ENCODE measurements at regions not wholly inside any gene's neighbourhood (a gene's known extent, or its start where the extent isn't known, plus 50 kb on each side); places are given as distances from the start of the nearest gene placed in this dataset.
"Not testable (repeated sequence)": the region's sequence is repeated elsewhere in the genome, so short reads cannot be mapped to it uniquely, and the experiment has no call there.

DNA sequence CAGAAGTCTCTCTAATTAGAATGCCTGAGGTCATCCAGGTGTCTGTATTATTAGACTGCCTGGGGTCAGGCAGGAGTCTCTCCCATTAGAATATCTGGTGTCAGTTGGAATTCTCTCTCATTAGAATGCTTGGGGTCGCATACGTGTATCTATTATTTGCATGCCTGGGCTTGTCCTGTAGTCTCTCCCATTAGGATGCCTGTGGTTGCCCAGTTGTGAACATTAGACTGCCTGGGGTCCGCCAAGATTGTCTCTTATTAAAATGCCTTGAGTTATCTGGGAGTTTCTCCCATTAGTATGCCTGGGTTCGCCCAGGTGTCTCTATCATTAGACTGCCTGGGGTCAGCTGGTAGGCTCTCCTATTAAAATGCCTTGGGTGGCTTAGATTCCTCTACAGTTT, 1494.7 kb downstream of the UQCRFS1 start:
- Histone ChIP-seq H3K9ac (no peak overlapping the region), H3K36me3 (no peaks in the 10 kb centered on the region), H3K4me3 (no peak overlapping the region), H4K20me1 (no peaks in the 10 kb centered on the region), H3K27ac (no peak overlapping the region), H3K4me2 (no peak overlapping the region), H3K27me3 (no peaks in the 10 kb centered on the region), H3K9me3 (peaks cover 8% of the 10 kb centered on the region; the same call in 1 of the 2 replicates), H3K4me1 (no peaks in the 10 kb centered on the region)
- TF ChIP-seq Cebpa-rat (IDR thresholded peaks at IDR 0.05), result no peak

DNA sequence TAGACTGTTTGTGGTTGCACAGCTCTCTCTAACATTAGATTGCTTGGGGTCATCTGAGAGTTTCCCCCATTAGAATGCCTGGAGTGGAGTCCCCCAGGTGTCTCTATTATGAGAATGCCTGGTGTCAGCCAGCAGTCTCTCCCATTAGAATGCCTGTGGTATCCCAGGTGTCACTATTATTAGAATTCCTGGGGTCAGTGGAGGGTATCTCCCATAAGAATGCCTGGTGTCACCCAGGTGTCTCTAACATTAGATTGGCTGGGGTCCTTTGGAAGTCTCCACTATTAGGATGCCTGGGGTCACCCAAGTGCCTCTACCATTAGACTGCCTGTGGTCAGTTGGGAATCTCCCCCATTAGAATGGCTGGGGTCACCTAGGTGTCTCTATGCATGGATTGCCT, 1495.1 kb downstream of the UQCRFS1 start:
- H3K9ac ChIP-seq, result no peak overlapping the region

DNA sequence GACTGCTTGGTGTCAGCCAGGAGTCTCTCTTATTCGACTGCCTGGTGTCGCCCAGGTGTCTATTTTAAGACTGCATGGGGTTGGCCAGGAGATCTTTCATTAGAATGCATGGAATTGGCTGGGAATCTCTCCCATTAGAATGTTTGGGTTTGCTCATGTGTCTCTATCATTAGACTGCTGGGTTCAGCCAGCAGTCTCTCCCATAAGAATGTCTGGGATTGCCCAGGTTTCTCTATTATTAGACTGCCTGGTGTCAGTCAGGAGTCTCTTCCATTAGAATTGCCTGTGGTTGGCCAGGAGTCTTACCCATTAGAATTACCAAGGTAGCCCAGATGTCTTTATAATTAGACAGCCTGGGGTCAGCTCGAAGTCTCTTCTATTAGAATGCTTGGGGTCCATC, 1496.0 kb downstream of the UQCRFS1 start:
- TF ChIP-seq Cebpa-rat (IDR thresholded peaks at IDR 0.05), result no peak
- Histone ChIP-seq H3K4me1 (no peaks in the 10 kb centered on the region), H3K4me3 (no peak overlapping the region), H3K36me3 (no peaks in the 10 kb centered on the region), H3K27me3 (no peaks in the 10 kb centered on the region), H3K9me3 (no peaks in the 10 kb centered on the region), H3K27ac (no peak overlapping the region), H4K20me1 (no peaks in the 10 kb centered on the region), H3K9ac (no peak overlapping the region), H3K4me2 (no peak overlapping the region)

More for the DNA sequence above, 1495.1 kb downstream of the UQCRFS1 start:
- Histone ChIP-seq H3K4me1 (no peaks in the 10 kb centered on the region), H3K27ac (no peak overlapping the region), H3K4me2 (no peak overlapping the region), H4K20me1 (no peaks in the 10 kb centered on the region), H3K4me3 (no peak overlapping the region), H3K36me3 (no peaks in the 10 kb centered on the region), H3K9me3 (peaks cover 4% of the 10 kb centered on the region; the same call in 1 of the 2 replicates), H3K27me3 (no peaks in the 10 kb centered on the region)
- TF ChIP-seq Cebpa-rat (IDR thresholded peaks at IDR 0.05), result no peak

DNA sequence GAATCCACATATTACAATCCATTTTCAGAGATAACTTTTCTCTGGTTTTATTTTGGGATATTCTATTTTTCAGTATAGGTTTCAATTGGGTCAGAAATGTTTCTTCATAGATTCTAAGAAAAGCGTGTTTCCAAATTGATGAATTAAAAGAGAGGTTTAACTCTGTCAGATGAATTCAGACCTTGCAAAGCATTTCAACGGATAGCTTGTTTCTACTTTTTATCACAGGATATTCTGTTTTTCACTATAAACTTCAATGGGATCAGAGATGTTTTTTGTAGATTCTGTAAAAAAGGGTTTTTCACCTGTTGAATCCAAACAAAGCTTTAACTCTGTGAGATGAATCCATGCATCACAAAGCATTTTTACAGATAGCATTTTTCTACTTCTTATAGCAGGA, 1498.1 kb downstream of the UQCRFS1 start:
- H3K4me2 ChIP-seq, result no peak overlapping the region
- no peak overlapping the region for H3K9ac ChIP-seq
- H3K4me3 ChIP-seq, result no peak overlapping the region
- no peaks in the 10 kb centered on the region for H3K36me3 ChIP-seq
- no peak for TF ChIP-seq Cebpa-rat (IDR thresholded peaks at IDR 0.05)
- no peak overlapping the region for H3K27ac ChIP-seq
- H3K4me1 ChIP-seq, result no peaks in the 10 kb centered on the region
- no peaks in the 10 kb centered on the region for H3K27me3 ChIP-seq
- H3K9me3 ChIP-seq, result no peaks in the 10 kb centered on the region
- no peaks in the 10 kb centered on the region for H4K20me1 ChIP-seq

DNA sequence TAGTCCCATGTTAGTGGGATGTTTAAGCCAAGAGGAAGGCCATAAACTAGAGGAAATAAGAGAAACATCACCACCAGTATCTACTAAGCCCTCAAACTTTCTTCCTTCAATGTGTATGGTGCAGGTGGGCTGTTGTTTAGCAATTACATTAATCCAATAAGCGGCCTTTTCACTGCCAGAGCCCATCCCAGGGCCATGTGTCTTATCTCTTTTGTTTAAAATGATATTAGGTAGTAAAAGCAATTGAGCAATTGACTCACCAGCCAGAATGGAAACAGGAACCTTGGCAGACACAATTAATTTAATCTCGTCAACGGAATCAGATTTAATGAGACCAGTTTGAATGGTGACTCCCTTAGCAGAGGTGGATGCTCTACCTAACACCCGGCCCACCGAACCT, 1503.5 kb downstream of the UQCRFS1 start:
- Histone ChIP-seq H3K4me1 (no peaks in the 10 kb centered on the region), H4K20me1 (no peaks in the 10 kb centered on the region), H3K4me2 (no peak overlapping the region), H3K9ac (no peak overlapping the region), H3K4me3 (no peak overlapping the region), H3K36me3 (no peaks in the 10 kb centered on the region), H3K9me3 (no peaks in the 10 kb centered on the region), H3K27me3 (no peaks in the 10 kb centered on the region), H3K27ac (no peak overlapping the region)
- TF ChIP-seq Cebpa-rat (IDR thresholded peaks at IDR 0.05), result no peak

DNA sequence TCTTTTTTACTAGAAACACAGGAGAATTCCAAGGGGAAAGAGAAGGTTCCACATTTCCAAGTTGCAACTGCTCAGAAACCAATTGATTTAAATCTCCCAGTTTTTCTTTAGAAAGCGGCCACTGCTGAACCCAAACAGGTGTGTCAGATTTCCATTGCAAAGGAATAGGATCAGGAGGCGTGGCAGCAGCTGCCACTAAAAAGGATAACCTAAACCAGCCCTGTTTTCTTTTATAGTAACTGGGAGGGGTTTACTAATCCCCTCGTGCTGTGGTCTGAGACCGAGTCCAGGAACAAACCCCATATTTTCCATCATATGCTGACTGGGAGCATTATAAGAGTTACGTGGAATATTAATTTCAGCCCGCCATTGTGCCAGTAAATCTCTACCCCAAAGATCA, 1504.0 kb downstream of the UQCRFS1 start:
- H3K4me3 ChIP-seq, result not testable (repeated sequence)

DNA sequence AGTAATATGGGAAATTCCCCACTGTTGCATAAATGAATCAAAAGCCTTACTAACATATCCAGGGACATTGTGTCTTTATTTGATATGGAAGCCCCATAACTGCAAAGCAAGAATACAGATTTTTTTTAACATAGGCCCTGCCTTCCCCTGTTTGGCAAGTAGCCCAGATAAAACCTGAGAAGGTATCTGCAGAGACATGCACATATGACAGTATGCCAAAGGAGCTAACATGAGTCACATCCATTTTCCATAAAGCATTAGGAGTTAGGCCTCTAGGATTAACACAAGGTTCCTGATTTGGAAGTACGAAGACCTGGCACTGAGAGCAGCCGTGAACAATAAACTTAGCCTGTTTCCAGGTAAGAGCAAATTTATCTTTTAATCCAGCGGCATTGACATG, 1505.9 kb downstream of the UQCRFS1 start:
- not testable (repeated sequence) for H3K9me3 ChIP-seq

More for the DNA sequence above, 1504.0 kb downstream of the UQCRFS1 start:
- H3K36me3 ChIP-seq, H4K20me1 ChIP-seq, H3K9me3 ChIP-seq, H3K4me1 ChIP-seq, H3K27me3 ChIP-seq, H3K4me2 ChIP-seq, H3K27ac ChIP-seq, H3K9ac ChIP-seq: not testable (repeated sequence)

DNA sequence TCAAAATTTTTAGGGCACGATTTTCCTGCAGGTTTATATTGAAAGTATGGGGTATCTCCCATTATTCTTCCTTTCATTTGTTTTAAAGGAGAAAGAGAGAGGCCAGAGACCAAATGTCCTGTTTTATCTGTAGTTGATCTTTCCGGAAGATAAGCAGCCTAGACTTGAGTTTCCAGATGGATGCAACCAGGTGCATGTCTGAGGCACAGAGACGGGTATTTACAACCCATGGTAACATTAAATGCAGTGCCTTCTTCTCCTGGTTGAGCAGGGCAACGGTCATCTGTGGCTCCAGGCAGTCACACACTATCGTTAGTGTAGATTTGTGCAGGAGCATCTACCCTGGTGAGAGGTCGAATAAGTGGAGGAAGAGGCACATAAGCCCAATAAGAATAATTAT, 1507.1 kb downstream of the UQCRFS1 start:
- H3K36me3 ChIP-seq, result no peaks in the 10 kb centered on the region
- H4K20me1 ChIP-seq, result no peaks in the 10 kb centered on the region
- H3K27me3 ChIP-seq, result no peaks in the 10 kb centered on the region
- no peak overlapping the region for H3K4me2 ChIP-seq
- no peak overlapping the region for H3K27ac ChIP-seq
- no peak overlapping the region for H3K9ac ChIP-seq
- TF ChIP-seq Cebpa-rat (IDR thresholded peaks at IDR 0.05), result no peak
- no peaks in the 10 kb centered on the region for H3K4me1 ChIP-seq
- H3K9me3 ChIP-seq, result peaks cover 10% of the 10 kb centered on the region
- no peak overlapping the region for H3K4me3 ChIP-seq

More for the DNA sequence above, 1505.9 kb downstream of the UQCRFS1 start:
- not testable (repeated sequence) for H3K9ac ChIP-seq, H4K20me1 ChIP-seq, H3K36me3 ChIP-seq, H3K4me1 ChIP-seq, H3K27me3 ChIP-seq, H3K4me2 ChIP-seq, H3K27ac ChIP-seq, H3K4me3 ChIP-seq

DNA sequence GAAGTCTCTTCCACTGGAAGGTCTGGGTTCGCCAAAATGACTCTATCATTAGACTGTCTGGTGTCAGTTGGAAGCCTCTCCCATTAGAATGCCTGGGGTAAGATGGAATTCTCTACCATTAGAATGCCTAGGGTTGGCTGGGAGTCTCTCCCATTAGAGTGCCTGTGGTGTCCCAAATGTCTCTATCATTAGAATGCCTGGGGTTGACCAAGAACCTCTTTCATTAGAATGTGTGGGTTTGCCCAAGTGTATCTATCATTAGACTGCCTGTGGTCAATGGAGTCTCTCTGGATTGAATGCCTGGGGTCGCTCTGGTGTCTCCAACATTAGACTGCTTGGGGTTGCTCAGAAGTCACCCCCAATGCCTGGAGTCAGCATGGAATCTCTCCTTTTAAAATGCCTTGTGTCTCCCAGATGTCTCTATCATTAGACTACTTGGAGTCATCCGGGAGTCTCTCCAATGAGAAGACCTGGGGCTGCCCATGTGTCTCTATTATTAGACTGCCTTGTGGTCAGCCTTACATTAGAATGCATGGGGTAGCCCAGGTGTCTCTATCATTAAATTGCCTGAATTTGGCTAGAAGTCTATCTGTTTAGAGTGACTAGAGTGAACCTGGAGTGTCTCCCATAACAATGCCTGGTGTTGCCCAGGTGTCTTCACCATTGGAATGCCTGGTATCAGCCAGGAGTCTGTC, 1518.4 kb downstream of the UQCRFS1 start:
- Histone ChIP-seq H3K4me3 (no peak overlapping the region), H3K9ac (no peak overlapping the region), H3K27me3 (no peaks in the 10 kb centered on the region), H3K9me3 (no peaks in the 10 kb centered on the region), H3K4me1 (no peaks in the 10 kb centered on the region), H3K27ac (no peak overlapping the region), H3K36me3 (no peaks in the 10 kb centered on the region), H3K4me2 (no peak overlapping the region), H4K20me1 (no peaks in the 10 kb centered on the region)
- no peak for TF ChIP-seq Cebpa-rat (IDR thresholded peaks at IDR 0.05)

DNA sequence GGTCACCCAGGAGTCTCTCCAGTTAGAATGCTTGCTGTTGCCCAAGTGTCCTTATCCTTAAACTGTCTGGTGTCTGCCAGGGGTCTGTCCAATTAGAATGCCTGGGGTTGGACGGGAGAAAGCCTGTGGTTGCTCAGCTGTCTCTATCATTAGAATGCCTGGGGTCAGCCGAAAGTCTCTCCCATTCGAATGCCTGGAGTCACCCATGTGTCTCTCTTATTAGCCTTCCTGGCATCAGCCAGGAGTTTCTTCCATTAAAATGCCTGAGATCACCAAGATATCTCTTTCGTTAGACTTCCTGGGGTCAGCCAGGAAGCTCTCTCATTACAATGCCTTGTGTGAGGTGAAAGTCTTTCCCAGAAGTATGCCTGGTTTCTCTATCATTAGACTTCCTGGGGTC, 1521.0 kb downstream of the UQCRFS1 start:
- H3K4me3 ChIP-seq, result no peak overlapping the region
- no peak for TF ChIP-seq Cebpa-rat (IDR thresholded peaks at IDR 0.05)
- no peaks in the 10 kb centered on the region for H4K20me1 ChIP-seq
- no peak overlapping the region for H3K4me2 ChIP-seq
- H3K36me3 ChIP-seq, result no peaks in the 10 kb centered on the region
- no peaks in the 10 kb centered on the region for H3K4me1 ChIP-seq
- H3K9ac ChIP-seq, result no peak overlapping the region
- H3K27me3 ChIP-seq, result no peaks in the 10 kb centered on the region
- no peaks in the 10 kb centered on the region for H3K9me3 ChIP-seq
- H3K27ac ChIP-seq, result no peak overlapping the region

DNA sequence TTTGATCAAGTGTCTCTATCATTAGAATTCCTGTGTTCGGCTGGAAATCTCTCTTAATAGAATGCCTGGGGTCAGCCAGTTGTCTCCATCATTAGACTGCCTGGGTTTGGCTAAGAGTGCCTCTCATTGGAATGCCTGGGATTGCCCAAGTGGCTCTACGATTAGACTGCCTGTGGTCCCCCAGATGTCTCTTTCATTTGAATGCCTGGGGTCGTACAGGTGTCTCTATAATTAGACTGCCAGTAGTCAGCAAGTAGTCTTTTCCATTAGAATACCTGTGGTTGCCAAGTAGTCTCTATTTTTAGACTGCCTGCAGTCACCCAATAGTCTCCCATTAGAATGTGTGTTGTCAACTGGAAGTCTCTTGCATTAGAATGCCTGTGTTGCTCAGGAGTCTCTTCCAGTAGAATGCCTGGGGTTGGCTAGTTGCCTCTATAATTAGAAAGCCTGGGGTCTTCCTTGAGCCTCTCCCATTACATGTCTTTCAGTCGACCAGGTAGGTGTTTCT, 1523.2 kb downstream of the UQCRFS1 start:
- no peaks in the 10 kb centered on the region for H3K27me3 ChIP-seq
- H3K4me1 ChIP-seq, result no peaks in the 10 kb centered on the region
- no peak overlapping the region for H3K4me2 ChIP-seq
- no peaks in the 10 kb centered on the region for H3K36me3 ChIP-seq
- no peak for TF ChIP-seq Cebpa-rat (IDR thresholded peaks at IDR 0.05)
- H4K20me1 ChIP-seq, result no peaks in the 10 kb centered on the region
- H3K27ac ChIP-seq, result no peak overlapping the region
- H3K9me3 ChIP-seq, result no peaks in the 10 kb centered on the region
- H3K4me3 ChIP-seq, result no peak overlapping the region
- H3K9ac ChIP-seq, result no peak overlapping the region
